Lung (tissue), 11 donors: ENCODE measurements at regions not wholly inside any gene's neighbourhood (a gene's known extent, or its start where the extent isn't known, plus 50 kb on each side); places are given as distances from the start of the nearest gene placed in this dataset.

Source experiments
- ATAC-seq: fragments of 200-7000 bp; cut with Tn5 transposase; one replicate; pipeline ENCODE4 v1.9.1; 2020; ENCODE audit warnings: moderate number of reproducible peaks; ENCODE audit not compliant: insufficient read depth, low FRiP score
- DNase-seq, 3 donors: peaks; one replicate each; pipeline ENCODE4 v3.0.0-alpha.2; 2013 to 2017
- H3K27ac ChIP-seq, 2 donors: one replicate each; pipeline ENCODE4 v1.5.1; 2013; ENCODE audit warnings: mild to moderate bottlenecking in 2 of 2, moderate library complexity in 2 of 2, control low read depth in 1 of 2, inconsistent platforms in 1 of 2, low read depth in 1 of 2, low read length in 1 of 2
- H3K27me3 ChIP-seq, 3 donors: one replicate each; pipeline ENCODE4 v1.5.1; 2013; ENCODE audit warnings: low read length in 2 of 3; ENCODE audit not compliant: control insufficient read depth in 3 of 3, insufficient read depth in 3 of 3
- H3K36me3 ChIP-seq, 4 donors: one replicate each; pipeline ENCODE4 v1.5.1; 2013; ENCODE audit warnings: low read length in 4 of 4, mild to moderate bottlenecking in 1 of 4, moderate library complexity in 1 of 4; ENCODE audit not compliant: control insufficient read depth in 4 of 4, insufficient read depth in 4 of 4
- H3K4me1 ChIP-seq, 5 donors: one replicate each; pipeline ENCODE4 v1.5.1; 2013; ENCODE audit warnings: low read length in 5 of 5, mild to moderate bottlenecking in 2 of 5, moderate library complexity in 1 of 5; ENCODE audit not compliant: control insufficient read depth in 5 of 5, insufficient read depth in 5 of 5
- H3K4me3 ChIP-seq: one replicate; pipeline ENCODE4 v1.5.1; 2013; ENCODE audit warnings: mild to moderate bottlenecking, control low read depth, moderate library complexity
- H3K9ac ChIP-seq, 2 donors: one replicate each; pipeline ENCODE4 v1.5.1; 2013; ENCODE audit warnings: low read length in 2 of 2, control low read depth in 1 of 2; ENCODE audit not compliant: insufficient read depth in 1 of 2
- H3K9me3 ChIP-seq, 4 donors: one replicate each; pipeline ENCODE4 v1.5.1; 2013; ENCODE audit warnings: low read length in 3 of 4, mild to moderate bottlenecking in 1 of 4, moderate library complexity in 1 of 4; ENCODE audit not compliant: control insufficient read depth in 4 of 4, insufficient read depth in 3 of 4
- WGBS, 2 donors: extraction: QIAGEN DNeasy Blood & Tissue Kit; methylation state at CpG; one replicate each; pipeline ENCODE4 v1.1.7; 2013; 5-methylcytosine and 5-hydroxymethylcytosine counted together
- TF ChIP-seq, protein P1 (sequence below): IDR thresholded peaks from 2 replicates; pipeline ENCODE4 v1.5.1; 2012; ENCODE audit warnings: mild to moderate bottlenecking; ENCODE audit errors: control extremely low read depth, extremely low read depth
- donor health status: control.
- donor health status: control.
- donor health status: Bipolar disorder and iron deficiency.
- donor health status: healthy.
- donor health status: DM: yes; HTN: yes; CAD: no.

DNA sequence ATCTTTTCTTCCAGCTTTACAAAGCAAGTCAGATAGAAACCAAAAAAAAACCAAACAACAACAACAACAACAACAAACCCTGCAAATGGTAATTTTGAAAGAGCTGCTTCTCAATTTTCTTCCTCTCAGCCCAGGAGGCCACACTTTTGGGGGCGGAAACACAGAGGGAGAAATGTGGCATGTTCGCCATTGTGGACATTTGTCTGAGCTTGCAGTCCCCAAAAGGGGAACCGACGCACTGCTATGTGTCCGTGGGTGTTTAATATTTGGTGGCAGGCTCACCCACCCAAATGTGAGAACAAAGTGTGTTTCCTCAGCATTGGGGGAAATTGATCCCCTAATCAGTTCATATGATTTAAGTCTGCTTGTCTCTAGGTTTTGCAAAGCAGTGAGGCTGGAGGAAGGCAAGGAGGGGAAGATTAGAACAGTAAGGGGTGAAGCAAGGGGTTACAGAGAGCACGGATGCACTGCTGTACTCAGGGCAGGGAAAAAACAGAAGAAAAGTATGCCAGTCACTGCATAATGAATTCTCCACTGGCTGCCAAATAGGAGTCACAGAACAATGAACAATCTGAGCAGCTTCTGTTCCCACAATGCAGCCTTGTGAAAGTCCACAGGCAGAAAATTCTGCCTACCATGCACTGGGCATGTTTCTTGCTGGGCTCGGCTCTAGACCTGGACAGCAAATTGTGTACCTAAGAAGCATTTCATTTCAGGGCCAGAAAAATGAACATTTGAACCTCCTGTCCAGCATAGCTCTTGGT is 74.7 kb upstream of the GPM6B start:
- TF ChIP-seq, protein P1, sequence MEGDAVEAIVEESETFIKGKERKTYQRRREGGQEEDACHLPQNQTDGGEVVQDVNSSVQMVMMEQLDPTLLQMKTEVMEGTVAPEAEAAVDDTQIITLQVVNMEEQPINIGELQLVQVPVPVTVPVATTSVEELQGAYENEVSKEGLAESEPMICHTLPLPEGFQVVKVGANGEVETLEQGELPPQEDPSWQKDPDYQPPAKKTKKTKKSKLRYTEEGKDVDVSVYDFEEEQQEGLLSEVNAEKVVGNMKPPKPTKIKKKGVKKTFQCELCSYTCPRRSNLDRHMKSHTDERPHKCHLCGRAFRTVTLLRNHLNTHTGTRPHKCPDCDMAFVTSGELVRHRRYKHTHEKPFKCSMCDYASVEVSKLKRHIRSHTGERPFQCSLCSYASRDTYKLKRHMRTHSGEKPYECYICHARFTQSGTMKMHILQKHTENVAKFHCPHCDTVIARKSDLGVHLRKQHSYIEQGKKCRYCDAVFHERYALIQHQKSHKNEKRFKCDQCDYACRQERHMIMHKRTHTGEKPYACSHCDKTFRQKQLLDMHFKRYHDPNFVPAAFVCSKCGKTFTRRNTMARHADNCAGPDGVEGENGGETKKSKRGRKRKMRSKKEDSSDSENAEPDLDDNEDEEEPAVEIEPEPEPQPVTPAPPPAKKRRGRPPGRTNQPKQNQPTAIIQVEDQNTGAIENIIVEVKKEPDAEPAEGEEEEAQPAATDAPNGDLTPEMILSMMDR = no peak
- no peaks in the 10 kb centered on the region for H3K9me3 ChIP-seq
- H3K27me3 ChIP-seq = peaks cover 11 to 39% (median 35%) of the 10 kb centered on the region in 3 donors
- no peak overlapping the region for H3K4me3 ChIP-seq
- WGBS, 2 donors = 55 to 72% methylated on average over 7 of the region's 7 CpGs
- DNase-seq (no peak), ATAC-seq (no peak)
- no peak overlapping the region for H3K9ac ChIP-seq
- no peak overlapping the region for H3K27ac ChIP-seq
- H3K36me3 ChIP-seq = no peaks in the 10 kb centered on the region
- no peaks in the 10 kb centered on the region for H3K4me1 ChIP-seq

DNA sequence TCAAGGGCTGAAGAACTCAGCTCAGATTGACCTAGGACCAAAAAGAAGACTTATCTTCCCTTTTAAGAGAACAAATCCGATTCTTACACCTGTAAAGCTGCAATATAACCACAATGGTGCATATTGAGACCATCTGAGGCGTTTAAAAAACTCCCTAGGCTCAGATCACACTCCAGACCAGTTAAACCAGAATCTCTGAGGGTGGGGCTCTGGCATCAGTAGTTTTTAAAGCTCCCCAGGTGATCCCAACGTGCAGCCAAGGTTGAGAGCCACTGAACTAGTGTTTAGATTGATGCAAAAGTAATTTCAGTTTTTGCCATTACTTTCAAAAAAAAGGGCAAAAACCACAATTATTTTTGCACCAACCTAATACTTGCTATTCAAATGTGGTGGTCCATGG is 73.9 kb upstream of the GPM6B start:
- H3K36me3 ChIP-seq = no peaks in the 10 kb centered on the region
- DNase-seq (no peak), ATAC-seq (no peak)
- TF ChIP-seq, protein P1 = no peak
- H3K27me3 ChIP-seq = peaks cover 11 to 41% (median 39%) of the 10 kb centered on the region in 3 donors
- no peak overlapping the region for H3K27ac ChIP-seq
- 56 to 87% methylated on average over 3 of the region's 3 CpGs for WGBS, 2 donors
- no peak overlapping the region for H3K4me3 ChIP-seq
- H3K9ac ChIP-seq = no peak overlapping the region
- H3K4me1 ChIP-seq = no peaks in the 10 kb centered on the region
- H3K9me3 ChIP-seq = no peaks in the 10 kb centered on the region

DNA sequence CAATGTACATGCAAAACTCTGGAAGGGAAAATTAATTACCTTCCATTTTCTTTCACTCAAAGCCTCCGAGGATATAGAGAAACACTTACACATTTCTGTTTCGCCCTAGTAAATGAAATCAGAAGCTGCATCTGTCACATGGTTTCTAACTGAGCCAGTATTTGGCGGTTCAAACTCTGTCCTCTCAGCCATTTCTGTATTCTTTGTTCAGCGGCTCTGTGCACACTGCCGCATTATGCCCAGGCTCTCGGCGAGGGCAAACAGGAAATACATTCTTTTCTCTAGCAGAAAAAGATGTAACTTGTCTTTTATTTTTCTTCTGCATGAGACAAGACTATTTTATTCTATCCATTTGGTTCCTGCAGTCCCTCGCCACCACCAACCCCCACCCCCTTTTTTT is 71.4 kb upstream of the GPM6B start:
- DNase-seq = peak in 1 of 3 donors; percentile 23
- no peak overlapping the region for H3K9ac ChIP-seq
- 75 to 80% methylated on average over 8 of the region's 8 CpGs for WGBS, 2 donors

More for the DNA sequence above, 71.4 kb upstream of the GPM6B start:
- TF ChIP-seq, protein P1 = no peak
- ATAC-seq = no peak
- no peak overlapping the region for H3K27ac ChIP-seq
- no peaks in the 10 kb centered on the region for H3K4me1 ChIP-seq
- H3K36me3 ChIP-seq = peaks cover 0 to 1% (median 0%) of the 10 kb centered on the region in 4 donors
- no peak overlapping the region for H3K4me3 ChIP-seq
- peaks cover 0 to 3% (median 0%) of the 10 kb centered on the region in 4 donors for H3K9me3 ChIP-seq
- peaks cover 11 to 39% (median 26%) of the 10 kb centered on the region in 3 donors for H3K27me3 ChIP-seq
